ENCODE measurements at regions not wholly inside any gene's neighbourhood (a gene's known extent, or its start where the extent isn't known, plus 50 kb on each side); places are given as distances from the start of the nearest gene placed in this dataset.

DNA sequence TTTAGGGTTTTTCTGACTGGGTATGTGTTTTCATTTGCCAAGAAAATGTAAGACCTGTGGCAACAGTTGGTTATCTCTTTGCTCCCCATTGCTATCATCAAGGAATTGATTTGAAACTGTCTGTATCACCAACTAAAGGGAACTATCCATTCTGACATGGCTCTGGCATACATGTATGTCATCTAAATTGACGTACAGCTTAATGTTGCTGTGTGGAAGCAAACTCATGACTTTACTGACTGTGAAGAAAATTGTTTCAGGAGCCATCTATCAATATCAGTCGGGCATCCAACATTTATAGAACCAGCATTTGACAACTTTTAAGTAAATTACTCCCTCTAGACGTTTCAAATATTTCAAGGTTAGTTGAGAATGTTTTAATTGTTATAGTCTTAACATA is 555.8 kb upstream of the EPHA7 start:
- TF ChIP-seq, protein P1, sequence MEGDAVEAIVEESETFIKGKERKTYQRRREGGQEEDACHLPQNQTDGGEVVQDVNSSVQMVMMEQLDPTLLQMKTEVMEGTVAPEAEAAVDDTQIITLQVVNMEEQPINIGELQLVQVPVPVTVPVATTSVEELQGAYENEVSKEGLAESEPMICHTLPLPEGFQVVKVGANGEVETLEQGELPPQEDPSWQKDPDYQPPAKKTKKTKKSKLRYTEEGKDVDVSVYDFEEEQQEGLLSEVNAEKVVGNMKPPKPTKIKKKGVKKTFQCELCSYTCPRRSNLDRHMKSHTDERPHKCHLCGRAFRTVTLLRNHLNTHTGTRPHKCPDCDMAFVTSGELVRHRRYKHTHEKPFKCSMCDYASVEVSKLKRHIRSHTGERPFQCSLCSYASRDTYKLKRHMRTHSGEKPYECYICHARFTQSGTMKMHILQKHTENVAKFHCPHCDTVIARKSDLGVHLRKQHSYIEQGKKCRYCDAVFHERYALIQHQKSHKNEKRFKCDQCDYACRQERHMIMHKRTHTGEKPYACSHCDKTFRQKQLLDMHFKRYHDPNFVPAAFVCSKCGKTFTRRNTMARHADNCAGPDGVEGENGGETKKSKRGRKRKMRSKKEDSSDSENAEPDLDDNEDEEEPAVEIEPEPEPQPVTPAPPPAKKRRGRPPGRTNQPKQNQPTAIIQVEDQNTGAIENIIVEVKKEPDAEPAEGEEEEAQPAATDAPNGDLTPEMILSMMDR (IDR thresholded peaks at IDR 0.05), result no peak
- no peak for TF ChIP-seq POLR2AphosphoS5 (IDR thresholded peaks at IDR 0.05)
